ENCODE measurements at regions not wholly inside any gene's neighbourhood (a gene's known extent, or its start where the extent isn't known, plus 50 kb on each side); places are given as distances from the start of the nearest gene placed in this dataset.

GRCh38 chr6:19714434-19715166 is 122.6 kb upstream of the ID4 start:
- no peak for TF ChIP-seq ZNF274 (IDR thresholded peaks at IDR 0.05; ENCODE audit: low read depth, low read length)
- TF ChIP-seq SUZ12 (IDR thresholded peaks at IDR 0.05; ENCODE audit: extremely low read depth, insufficient read depth, insufficient read length), result no peak
- TF ChIP-seq YY1 (IDR thresholded peaks at IDR 0.05; ENCODE audit: insufficient read depth, insufficient read length), result no peak

Measured in NT2/D1 (cell line).